B cell (primary cell): ENCODE measurements at regions not wholly inside any gene's neighbourhood (a gene's known extent, or its start where the extent isn't known, plus 50 kb on each side); places are given as distances from the start of the nearest gene placed in this dataset.

Experiments
- ATAC-seq: fragments of 200-7000 bp; cut with Tn5 transposase; one replicate; pipeline ENCODE4 v1.10.0; 2021; ENCODE audit warnings: low read depth, mild to moderate bottlenecking, moderate number of reproducible peaks, moderate library complexity
- CTCF ChIA-PET: fragments of 350-600 bp; sonication (Branson Sonifier 250); formaldehyde crosslinking; loops from one replicate; lab custom pipeline; 2021; ENCODE audit warnings: antibody characterized with exemption, inconsistent platforms; lab: Charles Lee
- POLR2A ChIA-PET: fragments of 350-600 bp; sonication (Branson Sonifier 250); formaldehyde crosslinking; loops from one replicate; lab custom pipeline; 2021; ENCODE audit warnings: antibody characterized with exemption; lab: Charles Lee
- DNase-seq: peaks from one replicate; pipeline ENCODE4 v3.0.0; 2013
- H2AFZ ChIP-seq: 2 replicates; pipeline ENCODE4 v1.6.1; 2012; ENCODE audit warnings: mild to moderate bottlenecking, low read depth, low read length; ENCODE audit not compliant: insufficient read depth, poor library complexity, severe bottlenecking
- H3K27ac ChIP-seq, 2 donors: 1 replicate in 1 of 2; 2 replicates in 1 of 2; pipeline ENCODE4 v1.5.1; 2012 to 2013; ENCODE audit warnings: low read length in 2 of 2, mild to moderate bottlenecking in 2 of 2, moderate library complexity in 1 of 2
- H3K27me3 ChIP-seq, 4 experiments: fragments of 200-600 bp in 1 of 4; sonication (generic) in 1 of 4; replicated peaks in 1 of 4; 1 replicate in 2 of 4; 2 replicates in 2 of 4; pipeline versions ENCODE4 v1.6.1 to v1.7.0; 2013 to 2016; ENCODE audit warnings: low read length in 3 of 4, mild to moderate bottlenecking in 2 of 4, mixed read lengths in 1 of 4, moderate library complexity in 1 of 4; ENCODE audit not compliant: insufficient read depth in 4 of 4, control insufficient read depth in 3 of 4; ENCODE audit errors: control extremely low read depth in 1 of 4
- H3K36me3 ChIP-seq, 2 experiments: replicated peaks in 1 of 2; 1 replicate in 1 of 2; 2 replicates in 1 of 2; pipeline versions ENCODE4 v1.6.1 to v1.7.1; 2013; ENCODE audit warnings: low read length in 1 of 2; ENCODE audit not compliant: insufficient read depth in 2 of 2, control insufficient read depth in 1 of 2; ENCODE audit errors: control extremely low read depth in 1 of 2, extremely low read depth in 1 of 2
- H3K4me1 ChIP-seq, 2 donors: fragments of 200-600 bp in 1 of 2; sonication (generic) in 1 of 2; 1 replicate in 1 of 2; 2 replicates in 1 of 2; pipeline versions ENCODE4 v1.5.1 to v1.6.1; 2013 to 2017; ENCODE audit warnings: low read length in 2 of 2; ENCODE audit not compliant: control insufficient read depth in 2 of 2, insufficient read depth in 2 of 2
- H3K4me2 ChIP-seq: replicated peaks from 2 replicates; pipeline ENCODE3; 2012; ENCODE audit warnings: mild to moderate bottlenecking, low read depth, low read length; ENCODE audit not compliant: poor library complexity, severe bottlenecking
- H3K4me3 ChIP-seq, 5 experiments: fragments of 200-600 bp in 1 of 5; sonication (generic) in 1 of 5; 1 replicate in 3 of 5; 2 replicates in 2 of 5; pipeline versions ENCODE4 v1.5.1 to v1.7.0; 2011 to 2016; ENCODE audit warnings: low read length in 4 of 5, mild to moderate bottlenecking in 4 of 5, low read depth in 2 of 5, control low read depth in 1 of 5, moderate library complexity in 1 of 5; ENCODE audit not compliant: insufficient read depth in 1 of 5; ENCODE audit errors: control extremely low read depth in 1 of 5, extremely low read depth in 1 of 5
- H3K79me2 ChIP-seq: fragments of 200-600 bp; sonication (generic); one replicate; pipeline ENCODE4 v1.6.0; 2016; ENCODE audit warnings: low read length; ENCODE audit not compliant: control insufficient read depth, insufficient read depth
- H3K9ac ChIP-seq: fragments of 200-600 bp; sonication (generic); 2 replicates; pipeline ENCODE4 v1.6.1; 2017; ENCODE audit warnings: mild to moderate bottlenecking, low read length, moderate library complexity
- H3K9me3 ChIP-seq, 3 donors: one replicate each; pipeline versions ENCODE4 v1.6.1 to v1.7.1; 2013; ENCODE audit warnings: low read length in 2 of 3; ENCODE audit not compliant: control insufficient read depth in 2 of 3, insufficient read depth in 1 of 3; ENCODE audit errors: control extremely low read depth in 1 of 3
- H4K20me1 ChIP-seq: 2 replicates; pipeline ENCODE4 v1.6.0; 2012; ENCODE audit warnings: mild to moderate bottlenecking, low read length; ENCODE audit not compliant: insufficient read depth, control insufficient read depth, poor library complexity, severe bottlenecking
- H3K27ac Mint-ChIP-seq: one replicate; pipeline ENCODE4 v1.8.0; 2021; ENCODE audit warnings: mixed read lengths
- H3K27me3 Mint-ChIP-seq: one replicate; pipeline ENCODE4 v1.8.0; 2021; ENCODE audit warnings: mixed read lengths
- H3K4me1 Mint-ChIP-seq: one replicate; pipeline ENCODE4 v1.8.0; 2021; ENCODE audit warnings: mixed read lengths
- H3K4me3 Mint-ChIP-seq: one replicate; pipeline ENCODE4 v1.8.0; 2021; ENCODE audit warnings: mixed read lengths
- H3K9me3 Mint-ChIP-seq: one replicate; pipeline ENCODE4 v1.8.0; 2022; ENCODE audit warnings: mixed read lengths; ENCODE audit not compliant: insufficient read depth
- CTCF ChIP-seq: fragments of 200-600 bp; IDR thresholded peaks from one replicate; pipeline ENCODE4 v1.8.0; 2022; ENCODE audit warnings: antibody characterized with exemption, mild to moderate bottlenecking
- EZH2 ChIP-seq: IDR thresholded peaks from 2 replicates; pipeline ENCODE4 v1.6.1; 2012; ENCODE audit warnings: borderline replicate concordance, low read depth, mild to moderate bottlenecking, moderate library complexity, low read length; ENCODE audit not compliant: insufficient read depth, poor library complexity, severe bottlenecking
- WGBS: methylation state at CpG from one replicate; pipeline ENCODE4 v1.1.5; 2013; ENCODE audit warnings: missing lambda C conversion rate; ENCODE audit not compliant: insufficient coverage; 5-methylcytosine and 5-hydroxymethylcytosine counted together
- intact Hi-C: fragments of 100-400 bp; cut with micrococcal nuclease; formaldehyde crosslinking; loops from one replicate; pipeline ENCODE4 v1.10.0; 2022

- H3K4me1 Mint-ChIP-seq: no peaks in the 10 kb centered on the region
- Histone ChIP-seq H3K27ac (no peak overlapping the region), H3K9ac (no peak overlapping the region), H3K4me3 (no peak overlapping the region), H3K4me2 (no peak overlapping the region), H2AFZ (no peak overlapping the region), H4K20me1 (no peaks in the 10 kb centered on the region), H3K79me2 (no peaks in the 10 kb centered on the region), H3K27me3 (no peaks in the 10 kb centered on the region), H3K9me3 (no peaks in the 10 kb centered on the region), H3K36me3 (no peaks in the 10 kb centered on the region), H3K4me1 (no peaks in the 10 kb centered on the region)
- ATAC-seq: no peak
- H3K4me3 Mint-ChIP-seq: no peak overlapping the region
- no peak for DNase-seq
- TF ChIP-seq CTCF: no peak
- no peak for TF ChIP-seq EZH2
- no peaks in the 10 kb centered on the region for H3K9me3 Mint-ChIP-seq
- peaks cover 6% of the 10 kb centered on the region for H3K27me3 Mint-ChIP-seq
- no peak overlapping the region for H3K27ac Mint-ChIP-seq
- intact Hi-C loops: no loop called here
- POLR2A ChIA-PET: no interaction called here
- CTCF ChIA-PET: no interaction called here
- WGBS: 100% methylated on average over 1 of the region's 1 CpG
These were observed 126.9 kb upstream of the ADCY1 start for GRCh38 chr7:45447296-45447695.

GRCh38 chr7:45450571-45451204 is 123.5 kb upstream of the ADCY1 start:
- Histone ChIP-seq H3K4me3 (no peak overlapping the region), H3K4me1 (no peaks in the 10 kb centered on the region), H2AFZ (no peak overlapping the region), H3K27ac (no peak overlapping the region), H3K27me3 (no peaks in the 10 kb centered on the region), H3K36me3 (no peaks in the 10 kb centered on the region), H4K20me1 (no peaks in the 10 kb centered on the region), H3K4me2 (no peak overlapping the region), H3K79me2 (no peaks in the 10 kb centered on the region), H3K9me3 (no peaks in the 10 kb centered on the region), H3K9ac (no peak overlapping the region)
- ATAC-seq: no peak
- peaks cover 12% of the 10 kb centered on the region for H3K27me3 Mint-ChIP-seq
- POLR2A ChIA-PET: no interaction called here
- H3K27ac Mint-ChIP-seq: no peak overlapping the region
- intact Hi-C loops: no loop called here
- WGBS: no CpG with 5 or more reads among the region's 2 CpGs
- no peaks in the 10 kb centered on the region for H3K4me1 Mint-ChIP-seq
- TF ChIP-seq EZH2 (no peak), CTCF (no peak)
- H3K4me3 Mint-ChIP-seq: no peak overlapping the region
- no peaks in the 10 kb centered on the region for H3K9me3 Mint-ChIP-seq
- CTCF ChIA-PET: no interaction called here
- DNase-seq: no peak
